Endothelial cell of umbilical vein (primary cell): ENCODE measurements at regions not wholly inside any gene's neighbourhood (a gene's known extent, or its start where the extent isn't known, plus 50 kb on each side); places are given as distances from the start of the nearest gene placed in this dataset.

Source experiments
- EZH2 ChIP-seq: IDR thresholded peaks from 2 replicates; pipeline ENCODE4 v1.6.1; 2012; ENCODE audit warnings: borderline replicate concordance, low read depth, mild to moderate bottlenecking, moderate library complexity, low read length, inconsistent platforms; ENCODE audit not compliant: severe bottlenecking
- TF ChIP-seq, protein P1 (sequence below), 2 donors: IDR thresholded peaks; 1 replicate in 1 of 2; 2 replicates in 1 of 2; pipeline ENCODE4 v1.5.1; 2011; ENCODE audit warnings: low read length in 2 of 2, mild to moderate bottlenecking in 2 of 2, moderate library complexity in 2 of 2, control low read depth in 1 of 2, inconsistent platforms in 1 of 2, low read depth in 1 of 2; ENCODE audit not compliant: insufficient read depth in 1 of 2; ENCODE audit errors: extremely low read depth in 1 of 2

DNA sequence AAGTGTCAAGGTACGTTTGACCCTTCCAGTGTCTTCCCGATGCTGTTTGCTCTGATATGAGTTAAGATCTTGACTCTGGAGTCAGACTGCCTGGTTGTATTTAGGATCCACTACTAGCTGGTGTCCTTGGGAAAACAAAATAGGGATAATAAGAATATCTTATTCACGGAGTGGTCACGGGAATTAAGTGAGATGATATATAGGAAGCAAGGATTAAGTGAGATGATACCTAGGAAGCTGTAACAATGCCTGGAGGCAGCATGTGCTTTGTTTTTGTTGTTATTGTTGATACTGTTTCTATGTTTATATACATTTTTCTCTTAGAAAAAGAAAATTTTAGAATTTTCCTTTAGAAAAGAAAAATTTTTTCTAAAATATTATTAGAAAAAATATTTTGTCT is 87.0 kb downstream of the LYZL1 start:
- TF ChIP-seq, protein P1, sequence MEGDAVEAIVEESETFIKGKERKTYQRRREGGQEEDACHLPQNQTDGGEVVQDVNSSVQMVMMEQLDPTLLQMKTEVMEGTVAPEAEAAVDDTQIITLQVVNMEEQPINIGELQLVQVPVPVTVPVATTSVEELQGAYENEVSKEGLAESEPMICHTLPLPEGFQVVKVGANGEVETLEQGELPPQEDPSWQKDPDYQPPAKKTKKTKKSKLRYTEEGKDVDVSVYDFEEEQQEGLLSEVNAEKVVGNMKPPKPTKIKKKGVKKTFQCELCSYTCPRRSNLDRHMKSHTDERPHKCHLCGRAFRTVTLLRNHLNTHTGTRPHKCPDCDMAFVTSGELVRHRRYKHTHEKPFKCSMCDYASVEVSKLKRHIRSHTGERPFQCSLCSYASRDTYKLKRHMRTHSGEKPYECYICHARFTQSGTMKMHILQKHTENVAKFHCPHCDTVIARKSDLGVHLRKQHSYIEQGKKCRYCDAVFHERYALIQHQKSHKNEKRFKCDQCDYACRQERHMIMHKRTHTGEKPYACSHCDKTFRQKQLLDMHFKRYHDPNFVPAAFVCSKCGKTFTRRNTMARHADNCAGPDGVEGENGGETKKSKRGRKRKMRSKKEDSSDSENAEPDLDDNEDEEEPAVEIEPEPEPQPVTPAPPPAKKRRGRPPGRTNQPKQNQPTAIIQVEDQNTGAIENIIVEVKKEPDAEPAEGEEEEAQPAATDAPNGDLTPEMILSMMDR (IDR thresholded peaks at IDR 0.05; ENCODE audit: extremely low read depth in 1 of 2, insufficient read depth in 1 of 2, low read depth in 1 of 2, low read length in 2 of 2) = no peak
- TF ChIP-seq EZH2 = no peak
